NT2/D1 (cell line): ENCODE measurements at regions not wholly inside any gene's neighbourhood (a gene's known extent, or its start where the extent isn't known, plus 50 kb on each side); places are given as distances from the start of the nearest gene placed in this dataset.

Source experiments
- SUZ12 ChIP-seq: IDR thresholded peaks from 2 replicates; pipeline ENCODE4 v1.6.1; 2011; ENCODE audit not compliant: insufficient read length, insufficient read depth; ENCODE audit errors: extremely low read depth
- YY1 ChIP-seq: IDR thresholded peaks from 2 replicates; pipeline ENCODE4 v1.6.1; 2011; ENCODE audit not compliant: insufficient read length, insufficient read depth
- ZNF274 ChIP-seq: IDR thresholded peaks from 2 replicates; pipeline ENCODE4 v1.6.1; 2011; ENCODE audit warnings: mild to moderate bottlenecking, low read depth, low read length

DNA sequence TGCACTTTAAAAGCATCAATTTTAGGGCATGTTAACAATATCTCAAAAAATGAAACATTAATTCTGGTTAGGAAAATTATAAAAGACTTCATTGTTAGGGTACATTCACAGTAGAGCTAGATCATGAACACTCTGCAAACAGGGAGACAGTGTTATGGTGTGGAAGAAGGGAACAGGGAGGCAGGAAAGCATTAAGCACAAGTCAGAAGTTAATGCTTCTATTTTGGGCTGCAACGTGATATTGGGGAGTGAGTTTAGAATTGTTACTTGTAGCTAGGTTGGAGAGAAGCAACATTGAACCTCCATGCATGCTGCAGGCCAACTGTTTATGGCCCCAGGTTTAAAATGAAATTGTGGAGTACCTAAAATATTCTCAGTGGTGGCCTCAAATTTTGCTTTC is 278.1 kb upstream of the NMUR2 start:
- TF ChIP-seq YY1 (no peak), ZNF274 (no peak), SUZ12 (no peak)
